Psoas muscle (tissue), 7 donors: ENCODE measurements at regions not wholly inside any gene's neighbourhood (a gene's known extent, or its start where the extent isn't known, plus 50 kb on each side); places are given as distances from the start of the nearest gene placed in this dataset.

Experiments used
- ATAC-seq, 4 donors: fragments of 200-7000 bp; cut with Tn5 transposase; one replicate each; pipeline ENCODE4 v1.9.1; 2020; ENCODE audit warnings: moderate library complexity in 3 of 4, mild to moderate bottlenecking in 2 of 4
- DNase-seq, 2 donors: peaks; one replicate each; pipeline ENCODE4 v3.0.0-alpha.2; 2020
- H3K27ac ChIP-seq: fragments of 200-600 bp; one replicate; pipeline ENCODE4 v1.8.0; 2022
- H3K27me3 ChIP-seq, 3 donors: fragments of 200-600 bp in 1 of 3; one replicate each; pipeline versions ENCODE4 v1.6.1 to v1.8.0; 2013 to 2022; ENCODE audit warnings: low read length in 2 of 3, mild to moderate bottlenecking in 2 of 3, moderate library complexity in 1 of 3; ENCODE audit not compliant: insufficient read depth in 3 of 3
- H3K36me3 ChIP-seq, 2 donors: fragments of 200-600 bp in 1 of 2; one replicate each; pipeline versions ENCODE4 v1.6.1 to v1.8.0; 2013 to 2022; ENCODE audit warnings: low read depth in 1 of 2, mild to moderate bottlenecking in 1 of 2, moderate library complexity in 1 of 2; ENCODE audit not compliant: insufficient read depth in 1 of 2
- H3K4me1 ChIP-seq: fragments of 200-600 bp; one replicate; pipeline ENCODE4 v1.8.0; 2022
- H3K4me3 ChIP-seq: fragments of 200-600 bp; one replicate; pipeline ENCODE4 v1.8.0; 2022; ENCODE audit warnings: mild to moderate bottlenecking
- H3K9me3 ChIP-seq: fragments of 200-600 bp; one replicate; pipeline ENCODE4 v1.8.0; 2022
- CTCF ChIP-seq: fragments of 200-600 bp; IDR thresholded peaks from one replicate; pipeline ENCODE4 v1.8.0; 2022; ENCODE audit warnings: antibody characterized with exemption
- WGBS, 3 donors: extraction: QIAGEN DNeasy Blood & Tissue Kit; methylation state at CpG; one replicate each; pipeline versions ENCODE4 v1.1.6 to v1.1.7; 2013; 5-methylcytosine and 5-hydroxymethylcytosine counted together
- intact Hi-C, 2 donors: fragments of 100-400 bp; cut with DNase I; formaldehyde crosslinking; loops; one replicate each; pipeline versions ENCODE4 v1.11.0 to v1.14.2; 2022
- donor health status: healthy with polysubstance abuse.
- donor health status: DM: no; HTN: no; CAD: no; lungs with moderate emphysema.
- donor health status: Bipolar disorder and iron deficiency.
- donor health status: healthy.
- donor health status: DM: yes; HTN: yes; CAD: no.
- donor health status: DM: no; HTN: no; CAD: no.
- donor health status: DM: yes; HTN: yes; CAD: no.

- H3K4me1 ChIP-seq, result no peaks in the 10 kb centered on the region
- no peaks in the 10 kb centered on the region for H3K27me3 ChIP-seq
- intact Hi-C loops, result no loop called here
- H3K27ac ChIP-seq, result no peak overlapping the region
- WGBS, 3 donors, result 66 to 73% (median 71%) methylated on average over 4 of the region's 4 CpGs
- H3K4me3 ChIP-seq, result no peak overlapping the region
- ATAC-seq (no peak), DNase-seq (no peak)
- TF ChIP-seq CTCF, result no peak
- H3K9me3 ChIP-seq, result no peaks in the 10 kb centered on the region
- no peaks in the 10 kb centered on the region for H3K36me3 ChIP-seq
These were observed 126.4 kb downstream of the OPN5 start for GRCh38 chr6:47908271-47908670.

GRCh38 chr6:47905717-47906116 is 123.9 kb downstream of the OPN5 start:
- ATAC-seq, result no peak
- no peaks in the 10 kb centered on the region for H3K4me1 ChIP-seq

GRCh38 chr6:47897247-47897646 is 115.4 kb downstream of the OPN5 start:
- Histone ChIP-seq H3K4me1 (no peaks in the 10 kb centered on the region), H3K4me3 (no peak overlapping the region), H3K27ac (no peak overlapping the region), H3K27me3 (no peaks in the 10 kb centered on the region), H3K36me3 (no peaks in the 10 kb centered on the region), H3K9me3 (no peaks in the 10 kb centered on the region)
- no peak for TF ChIP-seq CTCF
- DNase-seq (no peak), ATAC-seq (peak in 3 of 4 donors; percentile 60 to 72 (median 70))
- intact Hi-C loops, result no loop called here
- WGBS, 3 donors, result 21 to 51% (median 26%) methylated on average over 3 of the region's 3 CpGs

More at GRCh38 chr6:47905717-47906116, 123.9 kb downstream of the OPN5 start:
- no peak for TF ChIP-seq CTCF
- intact Hi-C loops, result no loop called here
- DNase-seq, result peak in 1 of 2 donors; percentile 41
- no peaks in the 10 kb centered on the region for H3K36me3 ChIP-seq
- no peaks in the 10 kb centered on the region for H3K27me3 ChIP-seq
- H3K4me3 ChIP-seq, result no peak overlapping the region
- 65 to 77% (median 70%) methylated on average over 2 of the region's 2 CpGs for WGBS, 3 donors
- no peaks in the 10 kb centered on the region for H3K9me3 ChIP-seq
- H3K27ac ChIP-seq, result no peak overlapping the region

- intact Hi-C loops, result no loop called here
- Histone ChIP-seq H3K27ac (no peak overlapping the region), H3K36me3 (no peaks in the 10 kb centered on the region), H3K27me3 (no peaks in the 10 kb centered on the region), H3K4me1 (no peaks in the 10 kb centered on the region), H3K4me3 (no peak overlapping the region), H3K9me3 (no peaks in the 10 kb centered on the region)
- no peak for TF ChIP-seq CTCF
- ATAC-seq (no peak), DNase-seq (no peak)
- 42 to 65% (median 45%) methylated on average over 7 of the region's 7 CpGs for WGBS, 3 donors
These were observed 108.6 kb downstream of the OPN5 start for GRCh38 chr6:47890326-47890875.

GRCh38 chr6:47879015-47879414 is 97.2 kb downstream of the OPN5 start:
- no peaks in the 10 kb centered on the region for H3K4me1 ChIP-seq
- ATAC-seq, result no peak
- H3K27me3 ChIP-seq, result peaks cover 0 to 4% (median 0%) of the 10 kb centered on the region in 3 donors
- intact Hi-C loops, result no loop called here
- H3K4me3 ChIP-seq, result no peak overlapping the region
- no peak overlapping the region for H3K27ac ChIP-seq
- 76 to 83% (median 77%) methylated on average over 7 of the region's 7 CpGs for WGBS, 3 donors
- H3K36me3 ChIP-seq, result no peaks in the 10 kb centered on the region
- TF ChIP-seq CTCF, result no peak
- no peaks in the 10 kb centered on the region for H3K9me3 ChIP-seq
- no peak for DNase-seq
